T-cell (primary cell): ENCODE measurements at regions not wholly inside any gene's neighbourhood (a gene's known extent, or its start where the extent isn't known, plus 50 kb on each side); places are given as distances from the start of the nearest gene placed in this dataset.

Experiments used
- ATAC-seq, 4 experiments: fragments of 200-7000 bp in 3 of 4; fragments of 150-1000 bp in 1 of 4; cut with Tn5 transposase; replicated peaks in 1 of 4; 1 replicate in 3 of 4; 2 replicates in 1 of 4; pipeline ENCODE4 v1.10.0; 2021; ENCODE audit warnings: moderate library complexity in 3 of 4, mild to moderate bottlenecking in 2 of 4, moderate number of reproducible peaks in 1 of 4
- CTCF ChIA-PET, 2 donors: fragments of 300-600 bp; sonication (Branson Sonifier 250); formaldehyde crosslinking; loops; one replicate each; lab custom pipeline; 2022; ENCODE audit warnings: antibody characterized with exemption in 2 of 2; lab: Charles Lee
- POLR2A ChIA-PET, 2 donors: fragments of 300-600 bp; sonication (Branson Sonifier 250); formaldehyde crosslinking; loops; one replicate each; lab custom pipeline; 2022; ENCODE audit warnings: antibody characterized with exemption in 2 of 2; lab: Charles Lee
- DNase-seq, 35 experiments: peaks; one replicate each; pipeline versions ENCODE4 v3.0.0 to v3.0.0-alpha.2; 2013 to 2023
- H3K27ac ChIP-seq: one replicate; pipeline ENCODE4 v1.5.1; 2013; ENCODE audit warnings: low read length
- H3K27me3 ChIP-seq, 2 experiments: replicated peaks in 1 of 2; 1 replicate in 1 of 2; 2 replicates in 1 of 2; pipeline versions ENCODE4 v1.6.1 to v1.7.0; 2013; ENCODE audit warnings: low read length in 1 of 2, mixed read lengths in 1 of 2; ENCODE audit not compliant: control insufficient read depth in 2 of 2, insufficient read depth in 2 of 2; ENCODE audit errors: extremely low read depth in 1 of 2
- H3K36me3 ChIP-seq, 2 donors: 1 replicate in 1 of 2; 2 replicates in 1 of 2; pipeline versions ENCODE4 v1.6.1 to v1.7.0; 2013; ENCODE audit warnings: low read length in 1 of 2; ENCODE audit not compliant: control insufficient read depth in 2 of 2, insufficient read depth in 1 of 2; ENCODE audit errors: extremely low read depth in 1 of 2
- H3K4me1 ChIP-seq, 2 experiments: 1 replicate in 1 of 2; 2 replicates in 1 of 2; pipeline versions ENCODE4 v1.6.1 to v1.7.0; 2013; ENCODE audit warnings: low read length in 2 of 2, mixed read lengths in 1 of 2; ENCODE audit not compliant: insufficient read depth in 2 of 2, control insufficient read depth in 1 of 2; ENCODE audit errors: extremely low read depth in 1 of 2
- H3K4me3 ChIP-seq, 2 donors: 1 replicate in 1 of 2; 2 replicates in 1 of 2; pipeline versions ENCODE4 v1.5.1 to v1.7.0; 2013; ENCODE audit warnings: mild to moderate bottlenecking in 2 of 2, low read length in 1 of 2, moderate library complexity in 1 of 2; ENCODE audit not compliant: control insufficient read depth in 1 of 2; ENCODE audit errors: extremely low read depth in 1 of 2
- H3K9me3 ChIP-seq: 2 replicates; pipeline ENCODE4 v1.7.0; 2013
- H3K27ac Mint-ChIP-seq, 2 donors: one replicate each; pipeline ENCODE4 v1.8.0; 2020 to 2021; ENCODE audit warnings: mild to moderate bottlenecking in 2 of 2, mixed read lengths in 2 of 2
- H3K27me3 Mint-ChIP-seq, 2 donors: one replicate each; pipeline ENCODE4 v1.8.0; 2021 to 2022; ENCODE audit warnings: mixed read lengths in 2 of 2
- H3K36me3 Mint-ChIP-seq: one replicate; pipeline ENCODE4 v1.8.0; 2021; ENCODE audit warnings: mixed read lengths
- H3K4me1 Mint-ChIP-seq, 3 donors: one replicate each; pipeline ENCODE4 v1.8.0; 2020 to 2022; ENCODE audit warnings: mixed read lengths in 3 of 3, mild to moderate bottlenecking in 1 of 3
- H3K4me3 Mint-ChIP-seq, 3 donors: one replicate each; pipeline ENCODE4 v1.8.0; 2020 to 2022; ENCODE audit warnings: mild to moderate bottlenecking in 3 of 3, mixed read lengths in 3 of 3, moderate library complexity in 3 of 3
- H3K9me3 Mint-ChIP-seq, 3 donors: one replicate each; pipeline ENCODE4 v1.8.0; 2020 to 2022; ENCODE audit warnings: mixed read lengths in 3 of 3
- WGBS: methylation state at CpG from one replicate; pipeline ENCODE4 v1.1.5; 2013; ENCODE audit warnings: missing lambda C conversion rate; ENCODE audit not compliant: insufficient coverage; 5-methylcytosine and 5-hydroxymethylcytosine counted together

- Mint-ChIP-seq H3K27me3 (peaks cover 4 to 15% of the 10 kb centered on the region in 2 donors), H3K36me3 (no peaks in the 10 kb centered on the region), H3K27ac (no peak overlapping the region), H3K9me3 (no peaks in the 10 kb centered on the region), H3K4me1 (no peaks in the 10 kb centered on the region), H3K4me3 (no peak overlapping the region)
- Histone ChIP-seq H3K4me1 (no peaks in the 10 kb centered on the region), H3K4me3 (no peak overlapping the region), H3K36me3 (no peaks in the 10 kb centered on the region), H3K9me3 (no peaks in the 10 kb centered on the region), H3K27ac (no peak overlapping the region), H3K27me3 (peaks cover 0 to 9% of the 10 kb centered on the region in 2 experiments)
- ChIA-PET POLR2A (no interaction called here), CTCF (no interaction called here)
- DNase-seq (no peak), ATAC-seq (no peak)
- WGBS: 68% methylated on average over 7 of the region's 9 CpGs
Observed at GRCh38 chr2:129796801-129797488, 182.5 kb upstream of the RAB6C start.

GRCh38 chr2:129797489-129798300 is 181.8 kb upstream of the RAB6C start:
- H3K4me3 Mint-ChIP-seq: no peak overlapping the region
- H3K9me3 ChIP-seq: no peaks in the 10 kb centered on the region
- DNase-seq (no peak), ATAC-seq (no peak)
- no peaks in the 10 kb centered on the region for H3K4me1 ChIP-seq
- no peak overlapping the region for H3K27ac Mint-ChIP-seq
- WGBS: 73% methylated on average over 11 of the region's 16 CpGs
- H3K27me3 Mint-ChIP-seq: peaks cover 4 to 15% of the 10 kb centered on the region in 2 donors
- H3K4me3 ChIP-seq: no peak overlapping the region
- H3K36me3 ChIP-seq: no peaks in the 10 kb centered on the region
- POLR2A ChIA-PET: no interaction called here
- H3K9me3 Mint-ChIP-seq: no peaks in the 10 kb centered on the region
- CTCF ChIA-PET: no interaction called here
- no peak overlapping the region for H3K27ac ChIP-seq
- H3K36me3 Mint-ChIP-seq: no peaks in the 10 kb centered on the region
- H3K4me1 Mint-ChIP-seq: no peaks in the 10 kb centered on the region
- H3K27me3 ChIP-seq: peaks cover 0 to 9% of the 10 kb centered on the region in 2 experiments

DNA sequence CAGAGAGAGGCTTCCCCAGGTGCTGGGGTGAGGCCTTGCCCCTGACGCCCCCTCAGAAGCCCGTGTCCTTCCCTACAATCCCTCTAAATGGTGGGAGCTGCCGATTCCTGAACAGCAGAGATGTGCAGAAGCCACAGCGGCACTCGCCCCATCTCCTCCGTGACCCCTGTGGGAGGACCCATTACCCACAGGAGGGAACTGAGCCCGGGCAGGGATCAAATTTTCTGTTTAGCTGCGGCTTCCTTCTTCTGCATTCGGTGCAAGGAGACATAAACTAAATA is 181.2 kb upstream of the RAB6C start:
- ATAC-seq (no peak), DNase-seq (no peak)
- no peaks in the 10 kb centered on the region for H3K36me3 ChIP-seq
- Mint-ChIP-seq H3K27me3 (peaks cover 4 to 15% of the 10 kb centered on the region in 2 donors), H3K4me1 (no peaks in the 10 kb centered on the region), H3K9me3 (no peaks in the 10 kb centered on the region), H3K4me3 (no peak overlapping the region), H3K27ac (no peak overlapping the region), H3K36me3 (no peaks in the 10 kb centered on the region)
- H3K4me3 ChIP-seq: no peak overlapping the region
- H3K9me3 ChIP-seq: no peaks in the 10 kb centered on the region
- H3K4me1 ChIP-seq: no peaks in the 10 kb centered on the region
- H3K27ac ChIP-seq: no peak overlapping the region
- peaks cover 0 to 9% of the 10 kb centered on the region in 2 experiments for H3K27me3 ChIP-seq
- POLR2A ChIA-PET: no interaction called here
- 83% methylated on average over 2 of the region's 9 CpGs for WGBS
- CTCF ChIA-PET: no interaction called here

DNA sequence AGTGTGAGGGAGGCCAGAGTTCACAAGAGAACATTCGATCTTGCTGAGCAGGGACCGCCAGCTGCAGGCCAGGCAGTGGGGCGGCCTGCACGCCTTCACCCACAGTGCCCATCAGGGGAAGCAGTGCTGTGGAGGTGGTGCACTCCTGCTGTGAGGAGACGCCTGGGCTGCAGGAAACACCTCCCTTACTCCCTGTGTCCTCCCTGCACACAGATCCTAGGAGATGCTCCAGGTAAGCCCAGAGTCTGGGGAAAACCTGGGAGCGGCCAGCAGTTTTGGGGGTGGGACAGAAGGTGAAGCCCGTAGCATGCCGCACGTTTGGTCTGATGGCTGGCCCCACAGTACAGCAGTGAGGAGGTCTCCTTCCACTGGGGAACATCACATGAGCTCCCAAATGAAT is 180.8 kb upstream of the RAB6C start:
- Mint-ChIP-seq H3K27ac (no peak overlapping the region), H3K36me3 (no peaks in the 10 kb centered on the region), H3K4me3 (no peak overlapping the region), H3K27me3 (peaks cover 4 to 15% of the 10 kb centered on the region in 2 donors), H3K9me3 (no peaks in the 10 kb centered on the region), H3K4me1 (no peaks in the 10 kb centered on the region)
- peaks cover 0 to 9% of the 10 kb centered on the region in 2 experiments for H3K27me3 ChIP-seq
- CTCF ChIA-PET: no interaction called here
- H3K36me3 ChIP-seq: no peaks in the 10 kb centered on the region
- H3K9me3 ChIP-seq: no peaks in the 10 kb centered on the region
- no peak overlapping the region for H3K27ac ChIP-seq
- no peak overlapping the region for H3K4me3 ChIP-seq
- 92% methylated on average over 4 of the region's 9 CpGs for WGBS
- no peaks in the 10 kb centered on the region for H3K4me1 ChIP-seq
- POLR2A ChIA-PET: no interaction called here
- DNase-seq (no peak), ATAC-seq (no peak)

GRCh38 chr2:129799036-129799958 is 180.2 kb upstream of the RAB6C start:
- H3K36me3 ChIP-seq: no peaks in the 10 kb centered on the region
- H3K9me3 ChIP-seq: no peaks in the 10 kb centered on the region
- 83% methylated on average over 12 of the region's 18 CpGs for WGBS
- ChIA-PET CTCF (no interaction called here), POLR2A (no interaction called here)
- Mint-ChIP-seq H3K27ac (no peak overlapping the region), H3K4me1 (no peaks in the 10 kb centered on the region), H3K4me3 (no peak overlapping the region), H3K9me3 (no peaks in the 10 kb centered on the region), H3K27me3 (peaks cover 4 to 11% of the 10 kb centered on the region in 2 donors), H3K36me3 (no peaks in the 10 kb centered on the region)
- DNase-seq (no peak), ATAC-seq (no peak)
- no peak overlapping the region for H3K27ac ChIP-seq
- peaks cover 0 to 7% of the 10 kb centered on the region in 2 experiments for H3K27me3 ChIP-seq
- no peaks in the 10 kb centered on the region for H3K4me1 ChIP-seq
- H3K4me3 ChIP-seq: no peak overlapping the region

DNA sequence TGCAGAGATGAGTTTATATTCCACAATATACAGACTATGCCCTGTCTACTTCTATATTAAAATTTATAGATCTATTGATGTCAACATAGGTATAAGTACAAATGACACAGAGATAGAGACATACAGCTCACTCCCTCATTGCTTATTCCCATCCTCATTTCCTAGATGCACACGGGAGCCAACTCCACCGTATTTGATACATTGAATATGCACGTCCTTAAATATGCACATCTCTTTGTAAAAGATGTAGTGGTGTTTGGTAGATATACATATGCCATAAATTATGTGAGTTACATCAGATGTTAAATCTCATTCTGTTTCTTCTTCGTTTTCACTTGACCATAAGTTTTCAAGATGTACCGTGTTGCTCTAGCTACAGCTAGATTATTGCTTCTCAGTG is 179.2 kb upstream of the RAB6C start:
- no peak overlapping the region for H3K4me3 Mint-ChIP-seq
- ChIA-PET CTCF (no interaction called here), POLR2A (no interaction called here)
- no peak overlapping the region for H3K27ac Mint-ChIP-seq
- peaks cover 0 to 4% of the 10 kb centered on the region in 2 experiments for H3K27me3 ChIP-seq
- no peaks in the 10 kb centered on the region for H3K9me3 Mint-ChIP-seq
- H3K27me3 Mint-ChIP-seq: peaks cover 4 to 11% of the 10 kb centered on the region in 2 donors
- H3K36me3 Mint-ChIP-seq: no peaks in the 10 kb centered on the region
- no peak for DNase-seq
- no peaks in the 10 kb centered on the region for H3K4me1 ChIP-seq
- no peaks in the 10 kb centered on the region for H3K36me3 ChIP-seq
- WGBS: 100% methylated on average over 1 of the region's 5 CpGs
- no peaks in the 10 kb centered on the region for H3K4me1 Mint-ChIP-seq
- H3K4me3 ChIP-seq: no peak overlapping the region
- no peaks in the 10 kb centered on the region for H3K9me3 ChIP-seq
- no peak overlapping the region for H3K27ac ChIP-seq
- ATAC-seq: no peak
